Right lobe of liver (tissue), 6 donors: ENCODE measurements at regions not wholly inside any gene's neighbourhood (a gene's known extent, or its start where the extent isn't known, plus 50 kb on each side); places are given as distances from the start of the nearest gene placed in this dataset.
"Not testable (repeated sequence)": the region's sequence is repeated elsewhere in the genome, so short reads cannot be mapped to it uniquely, and the experiment has no call there.

Experiments used
- ATAC-seq, 4 donors: fragments of 200-7000 bp; cut with Tn5 transposase; one replicate each; pipeline ENCODE4 v1.9.1; 2020; ENCODE audit warnings: mild to moderate bottlenecking in 4 of 4, moderate library complexity in 4 of 4
- DNase-seq, 3 donors: peaks; one replicate each; pipeline ENCODE4 v3.0.0-alpha.2; 2020
- H3K27ac ChIP-seq, 3 donors: fragments of 200-600 bp; one replicate each; pipeline ENCODE4 v1.8.0; 2022
- H3K27me3 ChIP-seq, 2 donors: fragments of 200-600 bp; one replicate each; pipeline ENCODE4 v1.8.0; 2022
- H3K36me3 ChIP-seq, 4 donors: fragments of 200-600 bp; sonication (generic) in 1 of 4; one replicate each; pipeline versions ENCODE4 v1.5.1 to v1.8.0; 2017 to 2022; ENCODE audit warnings: control low read depth in 1 of 4
- H3K4me1 ChIP-seq, 4 donors: fragments of 200-600 bp; sonication (generic) in 1 of 4; one replicate each; pipeline versions ENCODE4 v1.5.1 to v1.8.0; 2017 to 2022; ENCODE audit warnings: control low read depth in 1 of 4
- H3K4me3 ChIP-seq, 3 donors: fragments of 200-600 bp; one replicate each; pipeline ENCODE4 v1.8.0; 2022
- H3K9me3 ChIP-seq, 4 donors: fragments of 200-600 bp; sonication (generic) in 1 of 4; one replicate each; pipeline versions ENCODE4 v1.5.1 to v1.8.0; 2017 to 2022; ENCODE audit warnings: control low read depth in 1 of 4
- CTCF ChIP-seq, 4 donors: fragments of 200-600 bp in 3 of 4; fragments of 450-650 bp in 1 of 4; IDR thresholded peaks; one replicate each; pipeline versions ENCODE4 v1.5.1 to v1.8.0; 2016 to 2022; ENCODE audit warnings: antibody characterized with exemption in 4 of 4, mild to moderate bottlenecking in 2 of 4
- POLR2A ChIP-seq: fragments of 450-650 bp; IDR thresholded peaks from one replicate; pipeline ENCODE4 v1.6.1; 2017; ENCODE audit warnings: antibody characterized with exemption, mild to moderate bottlenecking
- WGBS: methylation state at CpG from one replicate; pipeline ENCODE4 v1.1.6; 2018; ENCODE audit warnings: low coverage, low lambda C conversion rate; ENCODE audit not compliant: insufficient coverage; ENCODE audit errors: missing lambda C conversion rate; 5-methylcytosine and 5-hydroxymethylcytosine counted together
- intact Hi-C, 2 donors: fragments of 100-400 bp; cut with DNase I; formaldehyde crosslinking; loops; one replicate each; pipeline versions ENCODE4 v1.11.2 to v1.14.1; 2022
- donor health status: DM: no; HTN: yes; CAD: no.
- donor health status: DM: no; HTN: no; CAD: no.
- donor health status: DM: no; HTN: no; CAD: no.
- donor health status: DM: no; HTN: yes; CAD: no.
- donor health status: DM: no; HTN: yes; CAD: no.

- no peaks in the 10 kb centered on the region for H3K27me3 ChIP-seq
Measured at GRCh38 chr2:239548965-239549595, 148.3 kb upstream of the HDAC4 start.

GRCh38 chr2:239548451-239548871 lies 147.6 kb upstream of the HDAC4 start:
- Histone ChIP-seq H3K9me3 (no peaks in the 10 kb centered on the region), H3K4me1 (no peaks in the 10 kb centered on the region), H3K36me3 (no peaks in the 10 kb centered on the region), H3K27me3 (no peaks in the 10 kb centered on the region), H3K27ac (no peak overlapping the region), H3K4me3 (no peak overlapping the region)
- no peak for TF ChIP-seq POLR2A
- no peak for TF ChIP-seq CTCF (IDR thresholded peaks at IDR 0.05)
- DNase-seq (peak in 1 of 3 donors; percentile 39), ATAC-seq (no peak)
- 0% methylated on average over 1 of the region's 12 CpGs for WGBS
- intact Hi-C loops = no loop called here

More at GRCh38 chr2:239548965-239549595, 148.3 kb upstream of the HDAC4 start:
- no peak overlapping the region for H3K27ac ChIP-seq
- intact Hi-C loops = no loop called here
- TF ChIP-seq POLR2A (no peak), CTCF (IDR thresholded peaks at IDR 0.05) (no peak)
- DNase-seq (peak in 1 of 3 donors; percentile 24), ATAC-seq (no peak)
- H3K4me3 ChIP-seq = no peak overlapping the region
- no peaks in the 10 kb centered on the region for H3K36me3 ChIP-seq
- H3K9me3 ChIP-seq = no peaks in the 10 kb centered on the region
- 72% methylated on average over 13 of the region's 16 CpGs for WGBS
- no peaks in the 10 kb centered on the region for H3K4me1 ChIP-seq

GRCh38 chr2:239547140-239547539 lies 146.3 kb upstream of the HDAC4 start:
- not testable (repeated sequence) for ATAC-seq, DNase-seq, H3K27me3 ChIP-seq

GRCh38 chr2:239546541-239546940 lies 145.7 kb upstream of the HDAC4 start:
- no peaks in the 10 kb centered on the region for H3K9me3 ChIP-seq
- no peaks in the 10 kb centered on the region for H3K4me1 ChIP-seq
- intact Hi-C loops = no loop called here
- DNase-seq (peak in 1 of 3 donors; percentile 29), ATAC-seq (no peak)
- H3K27me3 ChIP-seq = no peaks in the 10 kb centered on the region
- TF ChIP-seq CTCF (IDR thresholded peaks at IDR 0.05) (no peak), POLR2A (no peak)
- H3K27ac ChIP-seq = no peak overlapping the region
- H3K36me3 ChIP-seq = no peaks in the 10 kb centered on the region
- H3K4me3 ChIP-seq = no peak overlapping the region
- WGBS = 55% methylated on average over 2 of the region's 9 CpGs

More at GRCh38 chr2:239547140-239547539, 146.3 kb upstream of the HDAC4 start:
- H3K4me3 ChIP-seq, H3K4me1 ChIP-seq, H3K36me3 ChIP-seq, H3K9me3 ChIP-seq, intact Hi-C loops, H3K27ac ChIP-seq: not testable (repeated sequence)
- 71% methylated on average over 2 of the region's 3 CpGs for WGBS

GRCh38 chr2:239545741-239546392 lies 145.0 kb upstream of the HDAC4 start:
- intact Hi-C loops = no loop called here
- Histone ChIP-seq H3K4me3 (no peak overlapping the region), H3K9me3 (no peaks in the 10 kb centered on the region), H3K27me3 (no peaks in the 10 kb centered on the region), H3K4me1 (no peaks in the 10 kb centered on the region), H3K27ac (no peak overlapping the region), H3K36me3 (no peaks in the 10 kb centered on the region)
- no peak for TF ChIP-seq POLR2A
- no peak for TF ChIP-seq CTCF (IDR thresholded peaks at IDR 0.05)
- ATAC-seq (no peak), DNase-seq (peak in 1 of 3 donors; percentile 41)
- WGBS = 50% methylated on average over 4 of the region's 14 CpGs
